K562 (cell line): ENCODE measurements at regions not wholly inside any gene's neighbourhood (a gene's known extent, or its start where the extent isn't known, plus 50 kb on each side); places are given as distances from the start of the nearest gene placed in this dataset.

Experiments
- ATAC-seq: fragments of 200-7000 bp; cut with Tn5 transposase; 3 replicates; pipeline ENCODE4 v1.9.1; 2020; ENCODE audit warnings: moderate library complexity
- BruUV-seq: library from RNA; stranded (reverse); fragments of 400-500 nt; replicated peaks from 2 replicates; lab custom pipeline; 2021; lab: Mats Ljungman, UMichigan
- CTCF ChIA-PET: fragments of 300-600 bp; formaldehyde crosslinking; extraction: SDS; loops from one replicate; lab custom pipeline; 2021; ENCODE audit warnings: low intra/inter-chr PET ratio; lab: Yijun Ruan, JAX
- POLR2A ChIA-PET: fragments of 300-600, 350-650 bp; sonication (Branson Sonifier 250); formaldehyde crosslinking; extraction: SDS; loops from one replicate; lab custom pipeline; 2021; ENCODE audit warnings: antibody characterized with exemption, inconsistent platforms; lab: Yijun Ruan, JAX
- DNase-seq, 4 experiments: peaks; one replicate each; pipeline versions ENCODE4 v3.0.0 to v3.0.0-alpha.2; 2011 to 2018; ENCODE audit warnings: low spot score in 3 of 4, mixed read lengths in 3 of 4; ENCODE audit errors: extremely low read depth in 1 of 4
- FAIRE-seq: peaks from 2 replicates; lab custom pipeline; 2011; peaks lifted over from hg19 to GRCh38; lab: Jason Lieb, UNC
- H2AFZ ChIP-seq: 2 replicates; pipeline ENCODE4 v1.6.0; 2011; ENCODE audit warnings: low read depth, low read length, control low read depth, inconsistent platforms
- H3K27ac ChIP-seq: fragments of 200-600 bp; 3 replicates; pipeline ENCODE4 v1.8.0; 2011; ENCODE audit warnings: low read depth, mild to moderate bottlenecking, control low read depth, inconsistent platforms, low read length, moderate library complexity, mixed read lengths; ENCODE audit errors: extremely low read depth
- H3K27me3 ChIP-seq, 2 experiments: fragments of 300-600 bp in 1 of 2; 2 replicates in 1 of 2; 3 replicates in 1 of 2; pipeline versions ENCODE4 v1.6.0 to v1.8.0; 2011; ENCODE audit warnings: inconsistent platforms in 2 of 2, low read length in 2 of 2, mild to moderate bottlenecking in 1 of 2, mixed read lengths in 1 of 2, moderate library complexity in 1 of 2; ENCODE audit not compliant: control insufficient read depth in 2 of 2, insufficient read depth in 2 of 2
- H3K36me3 ChIP-seq: fragments of 300-600 bp; 3 replicates; pipeline ENCODE4 v1.8.0; 2011; ENCODE audit warnings: mild to moderate bottlenecking, low read length, inconsistent platforms; ENCODE audit not compliant: control insufficient read depth, insufficient read depth
- H3K4me1 ChIP-seq, 2 experiments: fragments of 200-600 bp in 1 of 2; replicated peaks in 1 of 2; 2 replicates in 1 of 2; 3 replicates in 1 of 2; pipeline versions ENCODE4 v1.5.1 to v1.8.0; 2011; ENCODE audit warnings: inconsistent platforms in 2 of 2, low read length in 2 of 2, mild to moderate bottlenecking in 1 of 2, mixed read lengths in 1 of 2, moderate library complexity in 1 of 2; ENCODE audit not compliant: control insufficient read depth in 2 of 2, insufficient read depth in 2 of 2
- H3K4me2 ChIP-seq: 2 replicates; pipeline ENCODE4 v1.6.1; 2011; ENCODE audit warnings: low read length, control low read depth, inconsistent platforms, mixed read lengths; ENCODE audit not compliant: insufficient read depth
- H3K4me3 ChIP-seq: fragments of 200-600 bp; sonication (generic), shearing (Covaris generic); 2 replicates; pipeline ENCODE4 v1.5.1; 2016; ENCODE audit warnings: control low read depth, inconsistent platforms
- H3K79me2 ChIP-seq: fragments of 200-600 bp; 3 replicates; pipeline ENCODE4 v1.8.0; 2011; ENCODE audit warnings: low read length, inconsistent platforms; ENCODE audit not compliant: control insufficient read depth, insufficient read depth
- H3K9ac ChIP-seq, 2 experiments: 2 replicates each; pipeline versions ENCODE4 v1.6.0 to v1.6.1; 2011; ENCODE audit warnings: low read depth in 2 of 2, low read length in 2 of 2, control low read depth in 1 of 2, inconsistent platforms in 1 of 2, mild to moderate bottlenecking in 1 of 2, mixed read lengths in 1 of 2; ENCODE audit not compliant: insufficient read depth in 1 of 2
- H3K9me1 ChIP-seq: one replicate; pipeline ENCODE4 v1.6.0; 2011; ENCODE audit warnings: inconsistent platforms, mild to moderate bottlenecking, low read length, moderate library complexity; ENCODE audit not compliant: control insufficient read depth, insufficient read depth
- H3K9me3 ChIP-seq: replicated peaks from 2 replicates; pipeline ENCODE4 v1.5.1; 2011; ENCODE audit warnings: low read depth, low read length, inconsistent platforms; ENCODE audit not compliant: control insufficient read depth, insufficient read depth
- H4K20me1 ChIP-seq: replicated peaks from 2 replicates; pipeline ENCODE4 v1.6.1; 2011; ENCODE audit warnings: low read length, inconsistent platforms, mixed read lengths; ENCODE audit not compliant: control insufficient read depth, insufficient read depth
- BRD4 ChIP-seq: fragments of 200-600 bp; sonication (generic); IDR thresholded peaks from 2 replicates; pipeline ENCODE4 v1.6.1; 2017; ENCODE audit warnings: inconsistent platforms
- CBX1 ChIP-seq: sonication (generic); IDR thresholded peaks from 2 replicates; pipeline ENCODE4 v1.6.1; 2016; ENCODE audit warnings: antibody characterized with exemption, low read depth, mild to moderate bottlenecking
- CREB1 ChIP-seq, 2 experiments: sonication (generic) in 1 of 2; formaldehyde crosslinking in 1 of 2; IDR thresholded peaks; 2 replicates each; pipeline versions ENCODE4 v1.6.1 to v1.8.0; 2012 to 2022; ENCODE audit warnings: inconsistent platforms in 1 of 2, mild to moderate bottlenecking in 1 of 2, missing genetic modification reagents in 1 of 2, moderate library complexity in 1 of 2
- HMG20B ChIP-seq: fragments of 250-450 bp; sonication (Bioruptor Pico); IDR thresholded peaks from 2 replicates; pipeline ENCODE4 v1.5.0; 2021; ENCODE audit warnings: mild to moderate bottlenecking
- MXI1 ChIP-seq: IDR thresholded peaks from 2 replicates; pipeline ENCODE4 v1.6.1; 2011; ENCODE audit warnings: low read depth, mild to moderate bottlenecking, improper control_type of control experiment, low read length
- NFYB ChIP-seq: IDR thresholded peaks from 2 replicates; pipeline ENCODE4 v1.6.1; 2011; ENCODE audit warnings: mild to moderate bottlenecking, moderate library complexity; ENCODE audit not compliant: insufficient read length; ENCODE audit errors: extremely low read depth
- PHF21A ChIP-seq: fragments of 450-650 bp; IDR thresholded peaks from 2 replicates; pipeline ENCODE4 v1.6.1; 2017; ENCODE audit warnings: low read depth, borderline replicate concordance
- SMARCC2 ChIP-seq: fragments of 450-650 bp; IDR thresholded peaks from 2 replicates; pipeline ENCODE4 v1.6.1; 2017; ENCODE audit warnings: antibody characterized with exemption, moderate library complexity, mild to moderate bottlenecking, low read depth
- SPI1 ChIP-seq: IDR thresholded peaks from 2 replicates; pipeline ENCODE4 v1.6.1; 2011; ENCODE audit warnings: low read depth, low read length, control low read depth, borderline replicate concordance
- SRSF7 ChIP-seq: fragments of 200-400 bp; formaldehyde crosslinking; optimal IDR thresholded peaks from 2 replicates; pipeline ENCODE3; 2017; ENCODE audit warnings: mild to moderate bottlenecking, low read depth, low read length
- SUPT5H ChIP-seq: fragments of 450-650 bp; IDR thresholded peaks from 2 replicates; pipeline ENCODE4 v1.6.1; 2016
- TFAM ChIP-seq: fragments of 250-450 bp; sonication (Bioruptor Pico); conservative IDR thresholded peaks from 2 replicates; pipeline ENCODE4 v1.5.0; 2021; ENCODE audit warnings: mild to moderate bottlenecking, moderate library complexity
- ZKSCAN8 ChIP-seq: fragments of 200-800 bp; sonication (Bioruptor generic); IDR thresholded peaks from 2 replicates; pipeline ENCODE4 v1.6.1; 2016; ENCODE audit warnings: missing genetic modification characterization, missing compliant biosample characterization
- ZNF316 ChIP-seq: fragments of 450-650 bp; IDR thresholded peaks from 2 replicates; pipeline ENCODE4 v1.6.1; 2016
- ZNF41 ChIP-seq: fragments of 250-450 bp; sonication (Bioruptor Pico); conservative IDR thresholded peaks from 2 replicates; pipeline ENCODE4 v1.4.0; 2020; ENCODE audit warnings: mild to moderate bottlenecking
- WGBS: fragments of 100-300 bp; shearing (Covaris generic); methylation state at CpG from one replicate; pipeline ENCODE4 v1.1.6; 2016; ENCODE audit warnings: low coverage, mixed read lengths; ENCODE audit not compliant: insufficient coverage; ENCODE audit errors: missing lambda C conversion rate; 5-methylcytosine and 5-hydroxymethylcytosine counted together
- in situ Hi-C: fragments of 300-500 bp; cut with MboI; formaldehyde crosslinking; loops from 4 replicates; pipeline ENCODE4 v1.15.0; 2018; ENCODE audit warnings: inconsistent platforms, mixed read lengths
- intact Hi-C: fragments of 100-400 bp; cut with micrococcal nuclease; formaldehyde crosslinking; loops from 2 replicates; pipeline ENCODE4 v1.14.2; 2022
- TF ChIP-seq, protein P1 (sequence below), 2 experiments: fragments of 450-650 bp in 1 of 2; sonication (generic) in 1 of 2; formaldehyde crosslinking; conservative IDR thresholded peaks; 2 replicates each; pipeline versions ENCODE4 v1.4.0 to v1.8.1; 2020 to 2022; ENCODE audit warnings: mild to moderate bottlenecking in 1 of 2, missing genetic modification reagents in 1 of 2
- TF ChIP-seq, protein P2 (sequence below): IDR thresholded peaks from 3 replicates; pipeline ENCODE4 v1.6.1; 2011; ENCODE audit warnings: borderline replicate concordance, mild to moderate bottlenecking; ENCODE audit not compliant: insufficient read length, insufficient read depth

DNA sequence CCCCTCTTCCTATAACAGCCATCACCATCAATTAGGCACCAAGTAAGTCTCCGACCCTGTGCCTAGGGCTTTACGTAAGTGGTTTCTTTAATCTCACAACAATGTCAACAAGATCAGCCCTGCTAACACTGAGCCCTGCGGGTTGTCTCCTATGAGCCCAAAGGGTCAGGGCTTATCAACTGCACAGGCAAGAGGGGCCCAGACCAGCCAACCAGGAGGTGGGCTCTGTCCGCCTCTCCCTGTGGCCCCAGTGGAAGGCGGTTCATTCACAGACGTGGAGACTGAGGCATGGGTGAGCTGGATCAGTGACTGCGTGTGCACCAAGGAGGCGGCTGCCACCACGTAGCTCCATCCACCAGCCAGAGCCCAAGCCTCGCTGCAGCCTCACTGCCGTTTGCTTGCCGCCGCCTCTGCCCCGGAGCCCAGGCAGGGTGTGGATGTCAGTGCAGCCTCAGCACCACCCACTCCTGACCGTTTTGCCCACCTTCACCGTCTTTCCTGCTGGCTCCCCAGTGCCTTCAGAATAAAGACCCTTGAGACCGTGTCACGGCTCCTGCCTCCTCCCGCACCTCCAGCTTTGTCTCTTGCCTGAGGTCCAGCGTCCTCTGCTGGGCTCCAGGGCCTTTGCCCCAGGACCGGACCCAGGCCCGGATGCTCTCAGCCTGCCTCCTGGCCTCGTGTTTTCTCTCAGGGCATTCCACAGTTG is 78.7 kb downstream of the DLL1 start:
- Histone ChIP-seq H3K4me2 (no peak overlapping the region), H3K27me3 (peaks cover 32 to 54% of the 10 kb centered on the region in 2 experiments; a peak in 4 of 5 replicates), H3K79me2 (no peaks in the 10 kb centered on the region), H3K27ac (no peak overlapping the region), H3K36me3 (no peaks in the 10 kb centered on the region), H3K9ac (no peak overlapping the region), H3K4me3 (no peak overlapping the region), H2AFZ (no peak overlapping the region), H3K9me3 (no peaks in the 10 kb centered on the region), H3K9me1 (no peaks in the 10 kb centered on the region), H3K4me1 (no peaks in the 10 kb centered on the region), H4K20me1 (no peaks in the 10 kb centered on the region)
- ChIA-PET POLR2A (interaction anchor here (0.8 kb wide), 1 partner anchor 422 kb away, joined by 4 read pairs; no protein-coding TSS in a partner anchor), CTCF (no interaction called here)
- no peak for ATAC-seq
- TF ChIP-seq, protein P1, sequence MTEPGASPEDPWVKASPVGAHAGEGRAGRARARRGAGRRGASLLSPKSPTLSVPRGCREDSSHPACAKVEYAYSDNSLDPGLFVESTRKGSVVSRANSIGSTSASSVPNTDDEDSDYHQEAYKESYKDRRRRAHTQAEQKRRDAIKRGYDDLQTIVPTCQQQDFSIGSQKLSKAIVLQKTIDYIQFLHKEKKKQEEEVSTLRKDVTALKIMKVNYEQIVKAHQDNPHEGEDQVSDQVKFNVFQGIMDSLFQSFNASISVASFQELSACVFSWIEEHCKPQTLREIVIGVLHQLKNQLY (CRISPR knock-in tag; conservative IDR thresholded peaks at IDR 0.05) = no peak
- TF ChIP-seq ZNF41 = no peak
- TF ChIP-seq SMARCC2 = no peak
- TF ChIP-seq SUPT5H = no peak
- TF ChIP-seq BRD4 = no peak
- TF ChIP-seq SRSF7 = no peak
- no peak for TF ChIP-seq PHF21A
- no peak for TF ChIP-seq TFAM (CRISPR knock-in tag)
- no peak for TF ChIP-seq CREB1 (IDR thresholded peaks at IDR 0.05)
- no peak for TF ChIP-seq CREB1 (CRISPR knock-in tag; IDR thresholded peaks at IDR 0.05)
- no peak for TF ChIP-seq CBX1
- TF ChIP-seq ZNF316 = no peak
- no peak for TF ChIP-seq NFYB
- TF ChIP-seq ZKSCAN8 (CRISPR knock-in tag) = no peak
- TF ChIP-seq, protein P2, sequence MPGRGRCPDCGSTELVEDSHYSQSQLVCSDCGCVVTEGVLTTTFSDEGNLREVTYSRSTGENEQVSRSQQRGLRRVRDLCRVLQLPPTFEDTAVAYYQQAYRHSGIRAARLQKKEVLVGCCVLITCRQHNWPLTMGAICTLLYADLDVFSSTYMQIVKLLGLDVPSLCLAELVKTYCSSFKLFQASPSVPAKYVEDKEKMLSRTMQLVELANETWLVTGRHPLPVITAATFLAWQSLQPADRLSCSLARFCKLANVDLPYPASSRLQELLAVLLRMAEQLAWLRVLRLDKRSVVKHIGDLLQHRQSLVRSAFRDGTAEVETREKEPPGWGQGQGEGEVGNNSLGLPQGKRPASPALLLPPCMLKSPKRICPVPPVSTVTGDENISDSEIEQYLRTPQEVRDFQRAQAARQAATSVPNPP = no peak
- no peak for TF ChIP-seq HMG20B (CRISPR knock-in tag)
- no peak for TF ChIP-seq SPI1
- TF ChIP-seq MXI1 = no peak
- BruUV-seq = no TSS peak
- no peak for FAIRE-seq
- WGBS = 2% methylated on average over 23 of the region's 23 CpGs
- DNase-seq = no peak
- in situ Hi-C loops = no loop called here
- intact Hi-C loops = no loop called here
